Neural cell (in vitro differentiated cells): ENCODE measurements at regions not wholly inside any gene's neighbourhood (a gene's known extent, or its start where the extent isn't known, plus 50 kb on each side); places are given as distances from the start of the nearest gene placed in this dataset.

Source experiments
- H2AFZ ChIP-seq: fragments of 200-600, 300-800 bp; sonication (generic), shearing (Covaris generic); 2 replicates; pipeline ENCODE4 v1.6.0; 2014; ENCODE audit warnings: low read depth, mild to moderate bottlenecking, antibody characterized with exemption, low read length, moderate library complexity
- H3F3A ChIP-seq: fragments of 200-600 bp; shearing (Covaris generic); 2 replicates; pipeline ENCODE4 v1.6.1; 2016; ENCODE audit warnings: mild to moderate bottlenecking, moderate library complexity, mixed read lengths, antibody characterized with exemption, low read length; ENCODE audit not compliant: insufficient read depth, poor library complexity, severe bottlenecking
- H3K27ac ChIP-seq: fragments of 200-600, 300-800 bp; sonication (generic), shearing (Covaris generic); 2 replicates; pipeline ENCODE4 v1.5.1; 2014; ENCODE audit warnings: mild to moderate bottlenecking, low read length, moderate library complexity
- H3K27me3 ChIP-seq: fragments of 300-800, 200-600 bp; sonication (generic), shearing (Covaris generic); 2 replicates; pipeline ENCODE4 v1.6.0; 2014; ENCODE audit warnings: mild to moderate bottlenecking, low read depth, low read length, moderate library complexity; ENCODE audit not compliant: insufficient read depth
- H3K36me3 ChIP-seq: fragments of 300-800, 200-600 bp; sonication (generic), shearing (Covaris generic); 2 replicates; pipeline ENCODE4 v1.5.1; 2014; ENCODE audit warnings: mild to moderate bottlenecking, antibody characterized with exemption, low read length, moderate library complexity; ENCODE audit not compliant: insufficient read depth
- H3K4me2 ChIP-seq: fragments of 300-800, 200-600 bp; sonication (generic), shearing (Covaris generic); 2 replicates; pipeline ENCODE4 v1.6.0; 2014; ENCODE audit warnings: mild to moderate bottlenecking, low read length
- H3K4me3 ChIP-seq: fragments of 300-800, 200-600 bp; sonication (generic), shearing (Covaris generic); 2 replicates; pipeline ENCODE4 v1.5.1; 2014; ENCODE audit warnings: mild to moderate bottlenecking, low read length, moderate library complexity
- H3K79me2 ChIP-seq: fragments of 200-600 bp; shearing (Covaris generic); replicated peaks from 2 replicates; pipeline ENCODE4 v1.6.0; 2014; ENCODE audit warnings: mild to moderate bottlenecking, low read length, moderate library complexity; ENCODE audit not compliant: insufficient read depth
- H3K9ac ChIP-seq: fragments of 300-800, 200-600 bp; sonication (generic), shearing (Covaris generic); 2 replicates; pipeline ENCODE4 v1.6.1; 2016; ENCODE audit warnings: mild to moderate bottlenecking, low read length, mixed read lengths
- H3K9me2 ChIP-seq: fragments of 200-600 bp; shearing (Covaris generic); 2 replicates; pipeline ENCODE4 v1.6.1; 2016; ENCODE audit warnings: mild to moderate bottlenecking, low read length, mixed read lengths; ENCODE audit not compliant: insufficient read depth
- H3K9me3 ChIP-seq: fragments of 200-600, 300-800 bp; sonication (generic), shearing (Covaris generic); 2 replicates; pipeline ENCODE4 v1.6.1; 2016; ENCODE audit warnings: mild to moderate bottlenecking, mixed run types, low read length, moderate library complexity, mixed read lengths
- H4K20me1 ChIP-seq: fragments of 200-600 bp; shearing (Covaris generic); 2 replicates; pipeline ENCODE4 v1.6.1; 2016; ENCODE audit warnings: mild to moderate bottlenecking, mixed run types; ENCODE audit not compliant: insufficient read depth
- CTCF ChIP-seq: fragments of 450-650 bp; IDR thresholded peaks from 2 replicates; pipeline ENCODE4 v1.5.1; 2014; ENCODE audit warnings: antibody characterized with exemption, mild to moderate bottlenecking, moderate library complexity; ENCODE audit not compliant: poor library complexity, severe bottlenecking
- EP300 ChIP-seq: fragments of 450-650 bp; conservative IDR thresholded peaks from 2 replicates; pipeline ENCODE4 v1.6.1; 2014; ENCODE audit warnings: antibody characterized with exemption, mild to moderate bottlenecking, moderate library complexity; ENCODE audit not compliant: poor library complexity, severe bottlenecking
- EZH2 ChIP-seq: fragments of 200-600, 300-800 bp; shearing (Covaris generic), sonication (generic); IDR thresholded peaks from 2 replicates; pipeline ENCODE4 v1.6.1; 2014; ENCODE audit warnings: antibody characterized with exemption, low read length, borderline replicate concordance, mild to moderate bottlenecking; ENCODE audit not compliant: insufficient read depth, poor library complexity, severe bottlenecking
- MXI1 ChIP-seq: fragments of 450-650 bp; conservative IDR thresholded peaks from 2 replicates; pipeline ENCODE4 v1.6.1; 2014; ENCODE audit warnings: antibody characterized with exemption, mild to moderate bottlenecking; ENCODE audit not compliant: poor library complexity, severe bottlenecking
- POLR2AphosphoS5 ChIP-seq: IDR thresholded peaks from 2 replicates; pipeline ENCODE4 v1.6.1; 2012
- RAD21 ChIP-seq: fragments of 450-650 bp; conservative IDR thresholded peaks from 2 replicates; pipeline ENCODE4 v1.6.1; 2014; ENCODE audit warnings: antibody characterized with exemption, mild to moderate bottlenecking, moderate library complexity
- REST ChIP-seq: IDR thresholded peaks from 2 replicates; pipeline ENCODE4 v1.6.1; 2012; ENCODE audit warnings: borderline replicate concordance
- SMC3 ChIP-seq: fragments of 450-650 bp; conservative IDR thresholded peaks from 2 replicates; pipeline ENCODE4 v1.6.1; 2014; ENCODE audit warnings: antibody characterized with exemption, mild to moderate bottlenecking, moderate library complexity; ENCODE audit not compliant: poor library complexity
- TAF1 ChIP-seq: IDR thresholded peaks from 2 replicates; pipeline ENCODE4 v1.6.1; 2012; ENCODE audit warnings: low read depth

GRCh38 chr11:44377121-44377520 is 67.2 kb upstream of the ALX4 start:
- Histone ChIP-seq H3K9me2 (no peaks in the 10 kb centered on the region), H3K27me3 (no peaks in the 10 kb centered on the region), H3K4me3 (no peak overlapping the region), H3K36me3 (no peaks in the 10 kb centered on the region), H3F3A (no peaks in the 10 kb centered on the region), H3K9me3 (no peaks in the 10 kb centered on the region), H3K9ac (no peak overlapping the region), H3K27ac (no peak overlapping the region), H4K20me1 (no peaks in the 10 kb centered on the region), H2AFZ (no peak overlapping the region), H3K79me2 (no peaks in the 10 kb centered on the region), H3K4me2 (no peak overlapping the region)
- TF ChIP-seq SMC3 (no peak), CTCF (no peak), RAD21 (no peak), TAF1 (no peak), EZH2 (no peak), REST (no peak), POLR2AphosphoS5 (no peak), MXI1 (no peak), EP300 (no peak)

GRCh38 chr11:44377914-44378321 is 68.0 kb upstream of the ALX4 start:
- Histone ChIP-seq H3K9me3 (no peaks in the 10 kb centered on the region), H3K9ac (no peak overlapping the region), H3K9me2 (no peaks in the 10 kb centered on the region), H3K4me2 (no peak overlapping the region), H3K27me3 (no peaks in the 10 kb centered on the region), H2AFZ (no peak overlapping the region), H4K20me1 (no peaks in the 10 kb centered on the region), H3K4me3 (no peak overlapping the region), H3K27ac (no peak overlapping the region), H3K36me3 (no peaks in the 10 kb centered on the region), H3K79me2 (no peaks in the 10 kb centered on the region), H3F3A (no peaks in the 10 kb centered on the region)
- TF ChIP-seq REST, result no peak
- no peak for TF ChIP-seq TAF1
- TF ChIP-seq POLR2AphosphoS5, result no peak
- no peak for TF ChIP-seq CTCF
- TF ChIP-seq RAD21, result no peak
- TF ChIP-seq EZH2, result no peak
- no peak for TF ChIP-seq MXI1
- no peak for TF ChIP-seq SMC3
- no peak for TF ChIP-seq EP300
